ENCODE measurements at regions not wholly inside any gene's neighbourhood (a gene's known extent, or its start where the extent isn't known, plus 50 kb on each side); places are given as distances from the start of the nearest gene placed in this dataset.
A peak's percentile ranks its signal among the peaks of the same experiment; 100 is the strongest.
"Not testable (repeated sequence)": the region's sequence is repeated elsewhere in the genome, so short reads cannot be mapped to it uniquely, and the experiment has no call there.

DNA sequence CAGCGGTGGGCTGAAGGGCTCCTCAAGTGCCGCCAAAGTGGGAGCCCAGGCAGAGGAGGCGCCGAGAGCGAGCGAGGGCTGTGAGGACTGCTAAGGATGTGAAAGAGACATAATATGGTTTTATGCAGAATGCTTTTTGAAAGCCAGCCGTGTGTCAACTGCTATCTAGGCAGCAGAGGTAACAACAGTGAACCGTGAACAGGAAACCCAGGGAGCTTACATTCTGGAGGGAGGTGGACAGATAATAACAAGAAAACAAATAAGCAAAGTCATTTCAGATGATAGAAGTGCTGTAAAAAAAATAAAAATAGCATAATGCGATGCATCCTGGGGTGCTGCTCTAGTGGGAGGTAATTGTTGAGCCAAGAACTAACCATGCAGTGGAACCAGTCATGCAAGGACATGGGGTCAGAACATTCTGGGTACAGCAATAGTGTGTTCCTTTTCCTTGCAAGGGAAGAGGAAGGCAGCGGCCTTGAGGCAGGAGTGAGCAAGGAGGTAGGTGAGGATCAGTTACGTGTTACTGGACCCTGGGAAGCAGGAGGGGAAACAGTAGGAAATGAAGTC, 134.4 kb upstream of the TMEM170B start:
- no peak for DNase-seq

DNA sequence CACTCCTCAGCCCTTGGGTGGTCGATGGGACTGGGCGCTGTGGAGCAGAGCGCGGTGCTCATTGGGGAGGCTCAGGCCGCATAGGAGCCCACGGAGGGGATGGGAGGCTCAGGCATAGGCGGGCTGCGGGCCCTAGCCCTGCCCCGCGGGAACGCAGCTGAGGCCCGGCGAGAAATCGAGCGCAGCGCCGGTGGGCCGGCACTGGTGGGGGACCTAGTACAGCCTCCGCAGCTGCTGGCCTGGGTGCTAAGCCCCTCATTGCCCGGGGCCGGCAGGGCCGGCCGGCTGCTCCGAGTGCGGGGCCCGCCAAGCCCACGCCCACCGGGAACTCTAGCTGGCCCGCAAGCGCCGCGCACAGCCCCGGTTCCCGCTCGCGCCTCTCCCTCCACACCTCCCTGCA, 135.0 kb upstream of the TMEM170B start:
- DNase-seq = not testable (repeated sequence)

DNA sequence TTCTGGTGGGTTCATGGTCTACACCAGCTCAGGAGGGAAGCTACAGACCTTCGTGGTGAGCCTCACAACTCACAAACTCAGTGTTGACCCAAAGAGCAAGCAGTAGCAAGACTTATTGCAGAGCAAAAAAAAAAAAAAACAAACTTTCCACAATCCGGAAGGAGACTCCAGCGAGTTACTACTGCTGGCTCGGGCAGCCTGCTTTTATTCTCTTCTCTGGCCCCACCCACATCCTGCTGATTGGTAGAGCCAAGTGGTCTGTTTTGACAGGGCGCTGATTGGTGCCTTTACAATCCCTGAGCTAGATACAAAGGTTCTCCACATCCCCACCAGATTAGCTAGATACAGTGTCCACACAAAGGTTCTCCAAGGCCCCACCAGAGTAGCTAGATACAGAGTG, 135.6 kb upstream of the TMEM170B start:
- not testable (repeated sequence) for DNase-seq

DNA sequence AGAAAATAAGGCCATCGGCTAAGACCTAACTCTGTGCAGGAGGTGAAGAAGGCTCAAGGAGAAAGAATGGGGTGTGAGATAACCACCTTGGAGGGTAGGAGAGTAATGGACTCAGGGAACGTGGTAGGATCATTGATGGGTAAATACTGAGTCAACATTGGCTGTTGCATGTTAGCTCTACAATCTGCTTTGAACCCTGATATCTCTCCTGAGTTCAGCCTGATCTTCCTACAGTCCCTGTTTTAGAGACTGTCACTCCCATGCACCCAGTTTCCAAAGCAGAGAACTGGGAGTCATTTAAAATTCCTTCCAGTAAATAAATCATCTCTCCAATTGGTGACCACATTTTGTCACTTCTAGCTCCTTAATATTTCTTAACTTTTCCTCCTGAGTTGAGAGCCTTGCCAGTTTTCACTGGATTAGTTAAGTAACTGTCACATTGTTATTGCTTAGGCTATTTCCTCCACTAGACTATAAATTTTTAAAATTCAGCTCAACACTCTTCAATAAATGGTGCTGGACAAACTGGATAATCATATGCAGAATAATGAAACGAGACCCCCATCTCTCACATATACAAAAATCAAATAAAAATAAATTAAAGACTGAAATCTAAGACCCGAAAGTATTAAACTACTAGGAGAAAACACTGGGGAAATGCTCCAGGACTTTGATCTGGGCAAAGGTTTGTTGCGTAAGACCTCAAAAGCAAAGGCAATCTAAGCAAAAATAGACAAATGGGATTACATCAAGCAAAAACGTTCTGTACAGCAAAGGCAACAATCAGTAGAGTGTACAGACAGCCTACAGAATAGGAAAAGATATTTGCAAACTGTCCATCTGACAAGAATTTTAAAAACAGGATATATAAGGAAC, 138.9 kb upstream of the TMEM170B start:
- DNase-seq = peak; percentile 15

DNA sequence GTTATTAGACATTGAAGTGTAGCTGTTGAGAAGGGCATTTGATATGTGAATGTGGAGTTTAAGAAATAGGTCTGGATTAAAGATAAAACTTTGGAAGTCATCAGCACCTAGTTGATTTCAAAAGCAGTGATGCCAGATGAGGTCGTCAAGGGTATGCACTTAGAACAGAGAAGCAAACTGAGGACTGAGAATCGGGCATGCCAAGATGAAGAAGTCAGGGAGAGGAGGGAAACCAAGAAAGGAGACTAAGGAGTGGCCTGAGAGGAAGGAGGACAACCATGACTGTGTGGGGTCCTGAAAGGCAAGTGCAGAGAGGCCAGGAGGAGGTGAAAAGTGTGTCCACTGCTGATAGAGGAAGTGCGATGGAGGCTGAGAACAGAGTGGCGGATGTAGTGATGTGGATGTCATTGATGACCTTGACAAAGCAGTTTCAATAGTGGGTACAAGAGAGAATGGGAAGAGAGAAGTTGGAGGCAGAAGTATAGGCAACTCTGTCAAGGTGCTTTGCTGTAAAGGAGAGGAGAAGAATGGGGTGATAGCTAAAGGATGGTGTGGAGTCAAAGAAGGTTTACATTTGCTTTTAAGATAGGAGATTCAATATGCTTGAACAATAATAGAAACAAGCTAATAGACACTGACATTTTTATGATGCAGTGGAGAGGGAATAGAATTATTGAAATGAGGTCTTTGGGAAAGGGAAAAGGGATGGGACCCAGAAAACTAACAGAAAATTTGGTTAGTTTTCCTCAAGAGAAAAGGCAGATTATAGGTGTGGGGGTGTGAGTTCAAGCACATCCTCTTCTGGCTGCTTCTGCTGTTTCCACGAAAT, 139.7 kb upstream of the TMEM170B start:
- DNase-seq = no peak

DNA sequence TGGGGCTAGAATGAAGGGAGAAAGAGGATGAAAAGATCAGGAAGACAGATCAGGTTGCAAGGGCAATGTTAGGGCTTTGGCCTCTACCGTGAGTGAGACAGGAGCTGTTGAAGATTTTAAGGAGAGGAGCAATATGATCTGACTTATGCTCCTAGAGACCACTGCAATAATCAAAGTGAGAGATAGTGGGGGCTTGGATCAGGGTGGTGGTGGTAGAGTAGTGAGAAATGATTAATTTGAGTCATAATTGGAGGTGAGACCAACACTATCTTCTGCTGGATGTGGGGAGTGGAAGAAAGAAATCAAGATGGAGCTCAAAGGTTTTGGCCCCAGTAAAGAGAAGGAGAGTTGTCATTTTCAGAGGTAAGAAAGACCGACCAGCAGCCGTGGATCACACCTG, 140.7 kb upstream of the TMEM170B start:
- DNase-seq = no peak

DNA sequence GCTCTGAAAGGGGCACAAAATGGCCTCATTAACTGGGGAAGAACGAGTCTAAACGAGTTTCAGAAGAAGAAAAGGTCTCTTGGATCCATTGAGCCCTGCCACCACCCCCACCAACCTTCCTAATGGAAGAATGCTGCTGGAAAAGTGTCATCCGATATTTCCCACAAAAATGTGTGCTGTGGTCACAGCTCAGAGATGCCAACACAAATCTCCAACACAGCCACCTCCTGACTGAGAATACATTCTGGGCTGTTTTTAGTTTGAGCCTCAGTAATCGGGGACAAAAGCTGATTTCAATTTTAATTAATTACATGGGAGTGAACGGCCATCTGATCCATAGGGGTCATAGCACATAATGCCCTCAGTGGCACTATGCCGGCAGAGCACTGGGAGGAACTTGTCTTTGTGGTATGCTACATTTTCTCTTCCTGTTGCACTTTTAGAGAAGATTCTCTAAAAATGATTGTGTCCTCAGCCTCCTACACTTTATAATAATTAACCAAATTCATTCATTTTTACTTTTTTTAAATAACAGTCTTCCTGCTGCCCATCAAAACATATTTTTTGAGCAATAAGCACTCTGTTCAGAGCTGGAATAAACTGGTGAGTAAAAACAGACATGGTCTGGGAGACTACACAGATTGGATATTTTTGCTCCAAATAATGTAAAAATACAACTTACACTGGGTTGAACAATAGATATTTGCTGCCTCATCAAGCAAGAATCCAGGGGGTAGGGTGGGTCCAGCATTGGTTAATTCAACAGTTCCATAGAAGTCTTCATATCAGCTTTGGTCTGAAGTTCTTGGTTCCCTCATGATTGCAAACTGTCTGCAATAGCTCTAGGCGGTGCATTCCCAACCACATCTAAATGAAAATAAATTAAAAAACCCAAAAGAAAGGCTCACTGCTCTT, 143.6 kb upstream of the TMEM170B start:
- peak; percentile 80 for DNase-seq

DNA sequence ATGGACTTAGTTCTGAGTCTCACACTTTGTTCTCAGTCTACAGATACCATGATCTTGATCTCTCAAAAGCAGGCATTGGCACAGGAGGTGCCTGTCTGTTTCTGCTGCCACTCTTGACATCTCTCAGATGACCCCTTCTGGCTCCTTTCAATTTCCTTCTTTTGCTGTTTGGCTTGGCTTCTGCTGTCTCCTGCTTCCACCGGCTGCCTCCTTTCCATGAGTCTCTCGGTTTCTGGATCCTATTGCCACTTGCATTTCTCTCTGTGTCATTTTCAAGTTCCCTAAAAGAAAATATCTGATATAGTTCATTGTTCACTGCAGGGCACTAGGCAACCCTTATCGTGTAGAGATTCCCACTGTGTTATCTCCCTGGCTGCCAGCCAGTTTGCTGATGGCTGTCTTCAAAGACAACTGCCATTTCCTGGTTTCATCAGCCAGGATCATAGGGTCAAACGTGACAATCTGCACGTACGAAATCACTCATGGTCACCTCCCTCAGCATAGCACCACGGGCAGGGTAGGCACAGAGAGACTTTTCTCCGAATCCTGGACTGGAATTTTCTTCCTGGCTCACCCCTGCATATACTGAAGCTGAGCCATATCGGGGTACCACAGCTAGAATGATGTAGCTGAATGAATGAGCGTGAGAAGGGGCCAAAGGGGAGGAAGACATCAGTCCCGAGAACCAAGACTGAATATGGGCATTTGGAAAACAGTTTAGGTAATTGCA, 144.6 kb upstream of the TMEM170B start:
- no peak for DNase-seq

DNA sequence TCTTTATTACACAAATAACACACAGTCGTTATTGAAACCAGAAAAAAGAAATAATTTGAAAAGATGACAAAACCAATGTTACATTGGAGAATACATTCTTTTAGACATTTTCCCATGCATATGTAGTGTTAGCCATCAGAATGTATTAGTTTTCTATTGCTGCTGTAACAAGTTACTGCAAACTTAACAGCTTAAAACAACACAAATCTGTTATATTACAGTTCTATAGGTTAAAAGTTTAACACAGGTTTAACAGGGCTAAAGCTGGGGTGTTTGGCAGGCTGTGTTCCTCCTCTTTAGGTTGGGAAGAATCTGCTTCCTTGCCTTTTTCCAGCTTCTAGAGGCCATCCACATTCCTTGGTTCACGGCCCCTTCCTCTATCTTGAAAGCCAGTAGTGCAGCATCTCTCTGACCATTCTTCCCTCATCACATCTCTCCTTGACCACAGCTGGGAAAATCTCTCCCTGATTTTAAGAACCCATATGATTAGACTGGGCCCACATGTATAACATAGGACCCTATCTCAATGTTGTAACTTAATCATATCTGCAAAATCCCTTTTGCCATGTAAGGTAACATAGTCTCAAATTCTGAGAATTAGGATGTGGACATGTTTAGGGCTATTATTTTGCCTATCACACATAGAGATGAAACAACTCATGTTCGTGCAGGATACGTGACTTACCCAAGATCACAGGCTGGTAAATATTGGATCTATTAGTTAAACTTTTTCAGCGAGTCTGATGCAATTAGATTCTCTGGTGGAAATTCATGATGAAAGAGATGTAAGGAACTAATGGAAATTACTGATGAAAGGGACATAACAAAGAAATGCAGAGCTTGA, 145.4 kb upstream of the TMEM170B start:
- DNase-seq = no peak

DNA sequence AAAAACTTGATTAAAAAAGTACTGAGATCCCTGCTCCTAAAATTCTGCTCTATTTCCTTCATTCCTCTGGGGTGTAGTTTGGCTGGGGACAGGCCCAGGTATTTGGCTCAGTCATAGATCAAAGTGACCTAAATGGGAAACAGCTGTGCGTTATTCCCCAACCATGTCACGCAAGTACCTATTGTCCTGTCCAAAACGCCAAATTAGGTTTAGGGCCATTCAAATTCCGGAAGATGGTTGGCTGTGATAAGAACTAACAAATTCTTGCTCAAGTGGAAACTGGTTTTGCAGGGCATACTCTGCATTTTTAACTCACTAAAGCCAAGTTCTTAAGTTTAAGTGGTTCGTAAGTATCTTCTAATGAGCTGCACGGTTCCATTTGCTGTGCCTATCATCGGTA, 147.6 kb upstream of the TMEM170B start:
- peak; percentile 56 for DNase-seq

DNA sequence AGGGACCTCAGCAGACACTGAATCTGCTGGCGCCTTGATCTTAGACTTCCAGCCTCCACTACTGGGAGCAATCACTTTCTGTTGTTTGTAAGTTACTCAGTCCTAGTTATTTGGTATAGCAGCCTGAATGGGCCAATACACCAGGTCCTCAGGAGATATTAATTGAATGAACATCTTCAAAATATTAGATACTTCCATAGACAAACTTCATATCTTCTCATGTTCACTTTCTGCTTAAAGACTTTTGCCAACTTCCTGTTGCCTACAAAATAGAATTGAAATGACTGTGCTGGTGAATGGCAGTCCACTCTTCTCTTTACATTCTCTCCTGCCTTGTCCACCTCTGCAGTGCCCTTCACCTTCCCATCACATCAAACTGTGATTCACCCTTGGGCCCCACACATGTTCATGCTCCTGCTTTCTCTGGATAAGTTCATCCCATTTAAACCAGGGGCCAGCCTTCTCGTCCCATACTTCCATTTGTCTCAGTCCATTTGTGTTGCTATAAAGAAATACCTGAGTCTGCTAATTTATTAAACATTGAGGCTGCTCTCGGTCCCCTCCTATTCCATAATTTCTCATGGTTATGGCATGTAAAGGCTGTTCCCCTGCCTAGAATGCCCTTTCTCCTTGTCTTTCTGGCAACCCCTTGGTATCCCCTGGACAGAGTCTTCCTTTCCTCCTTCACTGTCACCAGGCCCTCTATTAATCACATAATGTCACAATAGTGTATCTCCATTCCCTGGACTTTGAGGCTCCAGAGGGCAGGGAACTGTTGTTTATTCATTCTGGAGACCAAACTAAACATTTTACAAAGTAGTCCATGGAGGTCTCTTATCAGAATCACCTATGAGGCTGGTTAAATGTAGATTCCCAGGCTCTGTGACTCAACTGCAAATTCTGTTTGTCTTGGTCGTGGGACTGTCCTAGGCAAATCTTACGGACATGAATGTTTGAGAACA, 148.3 kb upstream of the TMEM170B start:
- no peak for DNase-seq

DNA sequence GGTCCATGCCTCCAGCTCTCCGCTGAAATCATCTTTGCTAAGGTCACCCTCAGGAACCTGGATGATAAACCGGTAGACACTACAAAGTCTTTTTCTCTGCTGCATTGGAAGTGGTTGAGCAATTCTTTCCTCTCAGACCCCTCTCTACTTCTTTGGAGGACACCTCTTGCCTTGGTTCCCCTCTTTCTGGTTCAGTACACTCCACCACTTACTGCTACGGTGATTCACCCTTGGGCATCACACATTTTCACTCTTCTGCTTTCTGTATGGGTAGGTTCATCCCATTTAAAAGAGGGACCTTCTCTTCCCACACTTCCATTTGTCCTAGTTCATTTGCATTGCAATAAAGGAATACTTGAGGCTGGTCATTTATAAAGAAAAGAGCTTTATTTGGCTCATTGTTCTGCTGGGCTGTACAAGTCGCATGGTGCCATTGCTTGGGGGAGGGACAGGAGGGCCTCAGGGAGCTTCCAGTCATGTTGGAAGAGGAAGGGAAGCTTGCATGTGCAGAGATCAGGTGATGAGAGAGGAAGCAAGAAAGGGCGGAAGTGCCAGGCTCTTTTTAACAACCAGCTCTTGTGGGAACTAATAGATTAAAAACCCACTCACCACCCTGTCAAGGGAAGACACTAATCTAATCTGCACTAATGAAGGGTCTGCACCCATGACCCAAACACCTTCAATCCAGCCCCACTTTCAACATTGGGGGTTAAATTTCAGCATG, 149.7 kb upstream of the TMEM170B start:
- no peak for DNase-seq

DNA sequence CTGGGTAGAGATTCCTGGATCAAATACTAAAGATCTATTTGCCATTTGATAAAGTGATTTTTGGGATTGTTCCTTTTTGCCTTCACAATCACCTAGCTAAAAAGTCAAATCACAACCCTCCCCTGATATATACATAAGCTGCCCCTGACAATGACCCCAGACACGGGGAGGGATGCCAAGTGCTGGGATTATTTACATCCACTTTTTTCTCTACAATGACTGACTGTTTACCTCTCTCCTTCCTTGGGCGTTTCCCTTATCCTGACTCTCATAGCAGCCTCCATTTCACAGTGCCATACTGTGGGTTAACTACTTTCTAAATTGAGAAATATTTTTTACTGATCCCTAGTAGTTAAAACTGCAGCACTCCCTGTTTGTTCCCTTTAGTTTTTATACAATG, 150.8 kb upstream of the TMEM170B start:
- DNase-seq = no peak

DNA sequence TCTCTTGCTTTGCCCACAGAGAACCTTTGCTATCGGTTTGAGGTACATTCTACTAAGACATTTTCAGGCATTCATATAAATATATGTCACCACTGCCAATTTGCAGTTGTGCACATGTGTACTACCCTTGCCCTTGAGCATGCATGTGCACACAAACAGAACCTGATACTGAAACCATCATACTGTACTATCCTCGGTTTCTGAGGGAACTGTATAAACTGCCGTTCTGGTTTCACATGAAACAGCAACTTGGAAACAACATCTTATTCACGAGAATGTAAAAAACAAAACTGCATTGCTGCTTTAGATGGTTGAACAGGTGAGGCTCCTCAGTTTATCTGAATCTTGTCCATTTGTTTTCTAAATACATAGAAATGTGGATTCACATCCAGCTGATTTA, 151.2 kb upstream of the TMEM170B start:
- DNase-seq = no peak

DNA sequence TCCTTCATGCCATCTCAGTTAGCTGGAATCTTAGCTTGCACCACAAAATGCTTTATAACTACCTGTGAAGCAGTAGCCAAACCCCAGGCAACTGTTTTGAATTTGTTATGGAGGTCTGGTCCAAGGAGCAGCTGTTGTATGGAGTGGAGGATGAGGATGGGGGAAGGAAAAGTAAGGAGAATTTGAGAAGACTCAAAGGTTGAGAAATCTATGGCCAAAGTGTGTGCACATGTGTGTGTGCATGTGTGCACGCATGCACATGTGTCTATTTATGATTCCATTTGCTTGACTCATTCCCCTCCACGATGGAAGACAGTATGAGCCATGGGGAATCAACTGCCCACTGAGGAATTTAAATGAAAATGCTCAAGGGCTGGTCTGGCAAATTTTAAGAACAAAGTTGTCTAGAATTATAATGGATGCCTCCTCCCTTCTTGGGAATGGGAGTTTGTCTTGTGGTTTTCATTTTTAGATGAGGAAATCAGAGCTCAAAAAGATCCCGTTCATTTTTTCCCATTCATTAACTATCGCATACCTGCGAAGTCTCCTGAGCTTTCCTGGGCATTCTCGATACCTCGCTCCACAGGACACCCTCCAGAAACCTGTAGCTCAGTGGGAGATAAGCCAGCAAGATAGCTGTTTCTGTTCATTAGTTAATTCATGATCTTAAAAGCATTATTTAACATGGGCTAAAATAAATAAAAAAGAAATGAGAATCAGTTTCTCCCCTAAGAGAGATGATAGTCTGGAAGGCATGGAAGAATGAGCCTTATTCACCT, 152.3 kb upstream of the NEDD9 start:
- DNase-seq = peak; percentile 95

DNA sequence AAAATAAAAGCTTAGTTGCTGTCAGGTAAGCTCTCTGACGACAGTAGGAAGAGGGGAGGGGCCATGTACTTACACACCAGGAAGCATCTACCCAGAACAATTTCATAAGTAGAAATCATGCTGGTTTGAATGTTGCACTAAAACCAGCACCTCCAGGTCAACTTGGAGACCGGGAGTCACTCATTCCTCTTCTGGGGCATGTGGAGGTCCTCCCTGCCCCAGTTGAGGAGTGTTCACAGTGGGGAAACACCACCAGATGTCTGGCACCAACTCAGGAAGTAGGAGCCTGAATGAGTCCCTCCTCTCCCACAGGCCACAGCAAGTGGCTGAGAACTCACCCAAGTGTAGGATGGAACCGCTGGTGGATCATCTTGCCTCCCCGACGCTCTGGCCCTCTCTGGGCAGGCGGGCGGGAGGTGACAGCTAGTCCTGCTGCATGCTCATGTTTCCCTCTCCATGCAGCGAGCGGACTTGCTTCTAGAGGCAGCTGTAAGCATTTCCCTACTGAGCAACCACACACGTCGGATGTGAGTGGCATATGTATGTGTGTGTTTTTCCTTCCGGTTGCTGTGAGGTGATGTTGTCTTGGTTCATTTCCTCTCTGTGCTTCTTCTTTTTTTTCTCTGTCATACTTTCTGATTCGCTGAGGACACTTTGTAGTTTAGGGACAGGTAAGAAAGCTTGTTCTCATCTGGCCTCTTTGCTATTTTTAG, 149.5 kb upstream of the NEDD9 start:
- DNase-seq = no peak

DNA sequence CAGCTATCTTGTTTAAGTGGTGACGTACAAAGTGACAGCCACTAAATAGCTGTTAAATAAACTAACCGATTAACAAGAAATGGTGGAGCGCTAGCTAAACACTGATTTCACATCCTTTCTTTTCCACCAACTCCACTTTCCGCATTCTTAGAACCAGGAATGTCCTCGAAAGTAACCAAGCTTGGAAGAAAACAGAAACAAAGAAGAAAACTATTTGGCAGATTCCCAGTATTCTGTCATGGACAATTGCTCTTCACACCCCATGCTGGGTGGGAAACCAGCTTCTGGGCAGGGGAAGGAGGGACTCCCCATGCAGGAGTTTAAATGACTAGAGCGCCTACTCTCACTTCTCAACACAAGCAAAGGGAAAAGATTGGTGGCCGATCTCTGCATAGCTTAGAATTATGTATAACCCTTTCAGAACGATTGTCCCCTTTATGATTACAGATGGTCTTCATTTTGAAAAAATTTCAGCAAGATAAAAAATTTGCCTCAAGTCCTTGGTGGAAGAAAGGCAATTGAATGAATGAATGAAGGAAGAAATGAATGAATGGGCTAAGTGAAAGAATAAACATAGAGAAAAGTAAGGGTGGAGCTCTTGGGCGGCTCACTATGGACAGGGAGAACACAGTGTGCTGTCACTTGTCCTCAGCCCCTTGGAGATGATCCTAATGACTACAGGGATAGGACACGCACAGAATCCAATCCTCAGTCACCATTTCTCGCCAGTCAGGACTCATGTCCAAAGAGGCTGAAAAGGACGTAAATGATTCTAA, 148.7 kb upstream of the NEDD9 start:
- DNase-seq = peak; percentile 50
